OCI-LY3 (cell line): ENCODE measurements at regions not wholly inside any gene's neighbourhood (a gene's known extent, or its start where the extent isn't known, plus 50 kb on each side); places are given as distances from the start of the nearest gene placed in this dataset.

Source experiments
- H2AFZ ChIP-seq: fragments of 200-600, 300-600 bp; shearing (Covaris generic); 2 replicates; pipeline ENCODE4 v1.6.0; 2014; ENCODE audit warnings: antibody characterized with exemption, low read depth, low read length
- H3K27ac ChIP-seq: fragments of 200-600, 300-600 bp; sonication (generic); 2 replicates; pipeline ENCODE4 v1.5.1; 2014; ENCODE audit warnings: mild to moderate bottlenecking, low read length, moderate library complexity, mixed read lengths
- H3K27me3 ChIP-seq: fragments of 200-600, 300-600 bp; sonication (generic); 2 replicates; pipeline ENCODE4 v1.6.1; 2014; ENCODE audit warnings: low read depth, low read length, mixed read lengths
- H3K36me3 ChIP-seq: fragments of 200-600, 300-600 bp; sonication (generic); replicated peaks from 2 replicates; pipeline ENCODE3; 2014; ENCODE audit warnings: low read depth, low read length, mixed read lengths
- H3K4me1 ChIP-seq: fragments of 300-600, 200-600 bp; sonication (generic); 2 replicates; pipeline ENCODE4 v1.6.1; 2014; ENCODE audit warnings: low read length, mixed read lengths
- H3K4me2 ChIP-seq: fragments of 200-600, 300-600 bp; sonication (generic); 2 replicates; pipeline ENCODE4 v1.6.1; 2014; ENCODE audit warnings: low read length, mixed read lengths
- H3K4me3 ChIP-seq: fragments of 300-600, 200-600 bp; sonication (generic); 2 replicates; pipeline ENCODE4 v1.5.1; 2014; ENCODE audit warnings: antibody characterized with exemption, mild to moderate bottlenecking, low read length, moderate library complexity
- H3K79me2 ChIP-seq: fragments of 300-600, 200-600 bp; shearing (Covaris generic); 2 replicates; pipeline ENCODE4 v1.6.1; 2014; ENCODE audit warnings: mild to moderate bottlenecking, low read length, mixed read lengths
- H3K9ac ChIP-seq: fragments of 300-600, 200-600 bp; shearing (Covaris generic); 2 replicates; pipeline ENCODE4 v1.6.0; 2014; ENCODE audit warnings: mild to moderate bottlenecking, low read length, moderate library complexity
- H3K9me3 ChIP-seq: fragments of 200-600, 300-600 bp; shearing (Covaris generic); 2 replicates; pipeline ENCODE4 v1.6.1; 2014; ENCODE audit warnings: low read length, mixed read lengths; ENCODE audit not compliant: insufficient read depth
- H4K20me1 ChIP-seq: fragments of 200-600, 300-600 bp; sonication (generic); 2 replicates; pipeline ENCODE4 v1.6.1; 2016; ENCODE audit warnings: low read length, mixed read lengths; ENCODE audit not compliant: insufficient read depth
- CTCF ChIP-seq: fragments of 200-600, 300-600 bp; sonication (generic); IDR thresholded peaks from 2 replicates; pipeline ENCODE4 v1.5.1; 2014; ENCODE audit warnings: antibody characterized with exemption, low read length, low read depth
- EZH2phosphoT487 ChIP-seq: fragments of 200-600 bp; shearing (Covaris generic); IDR thresholded peaks from 2 replicates; pipeline ENCODE4 v1.6.1; 2018; ENCODE audit warnings: antibody characterized with exemption, mixed run types, low read depth

GRCh38 chr13:80737513-80737912 lies 396.6 kb upstream of the SPRY2 start:
- TF ChIP-seq EZH2phosphoT487 (no peak), CTCF (no peak)
- H3K4me1 ChIP-seq = peaks cover 9% of the 10 kb centered on the region
- H3K4me3 ChIP-seq = no peak overlapping the region
- H3K4me2 ChIP-seq = no peak overlapping the region
- H3K36me3 ChIP-seq = no peaks in the 10 kb centered on the region
- no peaks in the 10 kb centered on the region for H3K27me3 ChIP-seq
- no peak overlapping the region for H2AFZ ChIP-seq
- 0 out of 2 replicates have a peak, but pooled peaks cover 3% of the 10 kb centered on the region for H3K9me3 ChIP-seq
- H3K9ac ChIP-seq = no peak overlapping the region
- H3K27ac ChIP-seq = no peak overlapping the region
- H4K20me1 ChIP-seq = no peaks in the 10 kb centered on the region
- H3K79me2 ChIP-seq = no peaks in the 10 kb centered on the region

- Histone ChIP-seq H3K4me3 (no peak overlapping the region), H3K27ac (no peak overlapping the region), H3K9ac (no peak overlapping the region), H3K27me3 (no peaks in the 10 kb centered on the region), H3K4me1 (no peaks in the 10 kb centered on the region), H4K20me1 (no peaks in the 10 kb centered on the region), H3K79me2 (no peaks in the 10 kb centered on the region), H3K4me2 (no peak overlapping the region), H3K36me3 (no peaks in the 10 kb centered on the region), H3K9me3 (no peaks in the 10 kb centered on the region), H2AFZ (no peak overlapping the region)
- TF ChIP-seq EZH2phosphoT487 (no peak), CTCF (no peak)
Measured at GRCh38 chr13:80727321-80727975, 386.5 kb upstream of the SPRY2 start.

- Histone ChIP-seq H3K27me3 (no peaks in the 10 kb centered on the region), H3K36me3 (no peaks in the 10 kb centered on the region), H2AFZ (no peak overlapping the region), H3K27ac (no peak overlapping the region), H3K4me1 (no peaks in the 10 kb centered on the region), H3K9me3 (no peaks in the 10 kb centered on the region), H3K4me3 (no peak overlapping the region), H3K4me2 (no peak overlapping the region), H4K20me1 (no peaks in the 10 kb centered on the region), H3K79me2 (no peaks in the 10 kb centered on the region), H3K9ac (no peak overlapping the region)
- no peak for TF ChIP-seq CTCF
- no peak for TF ChIP-seq EZH2phosphoT487
Measured at GRCh38 chr13:80726868-80727267, 385.9 kb upstream of the SPRY2 start.

GRCh38 chr13:80721689-80722088 lies 380.8 kb upstream of the SPRY2 start:
- no peak overlapping the region for H3K27ac ChIP-seq
- H4K20me1 ChIP-seq = no peaks in the 10 kb centered on the region
- no peak overlapping the region for H3K4me2 ChIP-seq
- no peak overlapping the region for H3K4me3 ChIP-seq
- no peaks in the 10 kb centered on the region for H3K79me2 ChIP-seq
- H3K4me1 ChIP-seq = no peaks in the 10 kb centered on the region
- no peaks in the 10 kb centered on the region for H3K27me3 ChIP-seq
- H2AFZ ChIP-seq = no peak overlapping the region
- no peaks in the 10 kb centered on the region for H3K9me3 ChIP-seq
- TF ChIP-seq EZH2phosphoT487 (no peak), CTCF (no peak)
- no peaks in the 10 kb centered on the region for H3K36me3 ChIP-seq
- no peak overlapping the region for H3K9ac ChIP-seq
